HG03354 (cell line): ENCODE measurements at regions not wholly inside any gene's neighbourhood (a gene's known extent, or its start where the extent isn't known, plus 50 kb on each side); places are given as distances from the start of the nearest gene placed in this dataset.
A peak's percentile ranks its signal among the peaks of the same experiment; 100 is the strongest.

Source experiments
- ATAC-seq: cut with Tn5 transposase; IDR thresholded peaks from one replicate; pipeline ENCODE4 v1.9.1; 2021; ENCODE audit warnings: mild to moderate bottlenecking; ENCODE audit not compliant: unreplicated experiment, poor library complexity, severe bottlenecking

DNA sequence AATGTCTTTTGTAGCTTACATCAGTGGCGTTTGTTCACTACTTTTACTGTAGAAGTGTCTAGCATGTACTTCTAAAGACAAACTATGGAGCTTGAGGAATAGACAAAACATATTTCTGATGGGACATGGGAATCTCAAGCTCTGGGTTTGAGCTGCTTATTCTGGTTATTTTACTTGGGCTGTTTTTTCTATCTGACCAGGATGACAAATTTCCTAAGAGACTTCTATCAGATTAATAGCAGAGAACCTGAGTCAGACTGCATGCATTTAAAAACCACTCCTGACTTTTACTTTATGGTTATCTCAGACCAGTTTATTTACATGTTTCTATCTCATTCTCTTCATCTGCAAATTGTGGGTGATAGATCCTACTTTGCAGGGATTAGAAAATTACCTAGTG is 1282.3 kb upstream of the GJE1 start:
- ATAC-seq, result no peak

DNA sequence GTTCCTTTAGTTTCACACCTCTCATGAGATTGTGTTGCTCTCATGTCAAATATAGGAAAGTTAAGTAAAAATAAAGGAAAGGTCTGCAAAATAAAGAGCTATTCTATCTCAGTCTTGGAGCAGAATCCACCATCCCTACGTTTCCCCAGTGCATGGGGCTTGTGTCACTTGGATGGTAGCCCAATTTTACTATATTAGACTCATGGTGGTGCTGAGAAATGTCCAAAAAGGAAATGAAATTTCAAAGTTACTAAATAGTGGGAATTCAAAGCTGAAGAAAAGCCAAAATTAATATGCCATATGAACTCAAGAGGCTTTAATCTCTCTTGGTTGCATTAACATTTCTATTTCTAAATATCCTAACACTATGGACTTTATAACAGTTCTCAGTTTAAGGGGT is 1283.3 kb upstream of the GJE1 start:
- ATAC-seq, result no peak

DNA sequence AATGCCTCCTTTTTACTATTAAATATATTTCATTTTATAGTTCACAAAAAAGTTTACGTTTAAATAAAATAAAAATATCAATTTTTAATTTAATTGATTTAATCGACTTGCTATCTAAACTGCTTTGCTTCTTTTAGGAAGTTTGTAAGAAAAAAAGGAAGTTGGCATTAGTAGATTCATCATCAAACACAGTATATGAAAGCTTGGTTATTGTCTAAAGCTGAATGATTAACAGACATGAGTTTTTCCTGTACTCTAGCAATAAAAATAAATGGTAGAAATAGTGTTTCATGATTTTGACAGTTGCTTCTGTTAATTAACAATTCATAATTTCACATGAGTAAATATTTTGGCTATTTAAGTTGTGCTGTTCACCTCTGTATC is 1285.5 kb upstream of the GJE1 start:
- no peak for ATAC-seq

DNA sequence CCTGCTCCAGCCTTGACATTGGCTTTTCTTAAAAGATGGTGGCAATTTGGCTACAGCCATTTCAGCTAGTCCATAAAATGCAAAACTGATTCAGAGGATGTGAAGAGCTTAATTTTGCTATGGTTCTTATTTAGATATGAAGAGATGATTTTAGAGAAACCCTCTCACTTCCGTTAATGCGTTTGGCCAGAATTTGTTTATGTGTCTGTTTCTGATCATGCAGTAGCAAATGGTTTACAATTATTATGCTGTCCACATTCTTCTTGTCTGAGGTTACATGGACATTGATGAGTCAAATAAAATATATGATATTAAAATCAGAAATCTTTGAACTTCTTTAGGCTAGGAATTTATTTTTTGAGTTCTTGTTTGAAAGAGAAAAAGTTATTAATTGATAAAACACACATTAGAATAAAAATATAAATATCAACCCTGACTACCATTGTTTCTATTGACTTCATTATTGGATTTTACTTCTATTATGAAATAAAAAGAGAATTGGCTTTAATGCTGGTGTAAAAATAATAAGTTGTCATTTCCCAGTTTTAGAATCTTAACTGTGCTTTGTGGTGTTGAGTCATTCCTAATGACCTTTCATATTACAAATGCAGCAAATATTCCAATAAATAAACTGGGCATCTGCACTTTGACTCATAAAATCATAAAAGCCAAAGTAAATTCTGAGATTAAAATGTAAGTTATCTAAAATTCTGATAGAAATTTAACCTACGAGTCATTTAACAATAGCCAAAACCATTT is 1286.0 kb upstream of the GJE1 start:
- ATAC-seq, result no peak

DNA sequence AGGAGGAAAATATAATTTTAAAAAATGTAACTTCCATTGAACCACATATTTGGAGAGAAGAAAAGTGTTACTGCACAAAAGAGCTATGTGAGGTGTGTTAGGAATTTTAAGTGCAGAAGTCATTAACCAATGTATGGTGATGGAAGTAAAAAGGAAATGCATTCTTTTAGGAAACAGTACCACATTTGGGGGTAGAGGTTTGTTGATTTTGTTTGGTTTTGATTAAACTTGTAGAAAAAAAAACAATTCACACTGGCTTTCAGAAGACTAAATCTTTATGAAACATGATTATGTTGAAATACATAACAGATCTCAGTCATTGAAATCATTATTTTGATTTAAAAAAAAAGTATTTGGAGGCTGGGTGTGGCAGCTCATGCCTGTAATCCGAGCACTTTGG is 1287.0 kb upstream of the GJE1 start:
- no peak for ATAC-seq

DNA sequence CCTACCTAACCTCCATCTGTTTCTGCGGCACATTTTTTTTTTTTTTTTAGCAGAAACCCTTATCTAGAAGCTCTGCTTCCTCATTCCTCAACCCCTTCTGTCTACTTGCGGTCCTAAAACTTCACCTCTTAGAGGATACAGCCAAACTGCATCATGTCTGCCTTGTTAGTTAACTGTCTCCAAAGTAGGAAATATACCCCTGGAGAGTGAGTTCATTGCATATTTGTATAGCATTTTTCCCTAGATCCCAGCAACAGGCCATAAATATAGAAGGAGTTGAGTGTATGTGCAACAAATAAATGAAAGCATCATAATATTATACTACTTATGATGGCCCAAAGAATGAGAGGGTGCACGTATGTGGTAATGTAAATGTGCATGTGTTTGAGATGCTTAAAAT is 1288.6 kb upstream of the GJE1 start:
- no peak for ATAC-seq

DNA sequence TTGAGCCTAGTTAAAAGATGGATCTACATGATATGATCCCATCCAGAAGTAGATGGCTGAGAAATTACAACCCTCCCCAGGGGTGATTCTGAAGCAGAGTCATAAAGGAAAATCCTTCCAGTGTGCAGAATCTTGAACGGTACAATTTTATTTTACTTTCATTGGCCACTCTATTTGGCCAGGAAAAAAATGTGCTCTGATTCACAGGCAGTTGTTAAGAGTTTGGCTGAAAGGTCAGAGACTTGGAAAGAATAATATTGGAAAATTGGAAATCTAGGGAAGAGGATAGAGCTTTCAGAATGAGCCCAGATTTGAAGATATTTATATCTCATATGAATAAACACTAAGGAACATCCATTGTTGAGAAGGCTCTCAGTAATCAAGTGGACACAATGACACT is 1299.3 kb upstream of the GJE1 start:
- ATAC-seq, result no peak

DNA sequence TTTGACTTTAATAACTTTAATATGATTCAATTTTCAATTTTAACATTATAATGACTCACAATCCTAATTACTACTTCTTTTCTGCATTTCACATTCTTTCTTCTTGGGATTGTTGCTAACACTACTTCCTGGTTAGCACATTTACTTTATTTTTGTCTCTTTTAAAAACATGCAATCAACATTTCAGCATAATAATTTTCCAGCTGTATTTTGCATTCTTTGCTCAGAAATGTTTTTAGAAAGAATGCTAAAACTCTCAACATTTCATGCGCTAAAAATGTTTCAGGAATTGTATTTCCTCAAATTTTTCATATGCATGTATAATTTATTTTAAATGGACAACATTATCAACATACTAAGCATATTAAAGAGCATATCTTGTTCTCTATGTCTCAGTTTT is 1302.1 kb upstream of the GJE1 start:
- no peak for ATAC-seq

DNA sequence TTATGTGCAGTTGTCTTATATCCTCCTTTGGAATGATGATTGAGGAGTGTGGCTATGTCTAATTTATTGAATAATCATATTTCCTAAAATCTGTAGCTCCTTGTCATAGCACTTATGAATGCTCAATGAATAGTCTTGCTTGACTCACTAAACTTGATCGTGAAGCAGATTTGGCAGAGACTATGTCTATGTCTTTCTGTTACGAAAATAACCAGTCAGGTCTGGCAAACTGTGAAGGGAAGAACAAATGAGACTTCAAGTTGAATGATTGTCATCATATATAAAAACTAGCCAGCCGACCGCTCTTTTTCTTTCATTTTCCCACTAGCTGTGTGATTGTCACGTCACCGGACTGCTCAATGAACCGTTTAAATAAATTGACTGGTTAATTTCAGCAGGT is 1303.9 kb upstream of the GJE1 start:
- ATAC-seq, result no peak

DNA sequence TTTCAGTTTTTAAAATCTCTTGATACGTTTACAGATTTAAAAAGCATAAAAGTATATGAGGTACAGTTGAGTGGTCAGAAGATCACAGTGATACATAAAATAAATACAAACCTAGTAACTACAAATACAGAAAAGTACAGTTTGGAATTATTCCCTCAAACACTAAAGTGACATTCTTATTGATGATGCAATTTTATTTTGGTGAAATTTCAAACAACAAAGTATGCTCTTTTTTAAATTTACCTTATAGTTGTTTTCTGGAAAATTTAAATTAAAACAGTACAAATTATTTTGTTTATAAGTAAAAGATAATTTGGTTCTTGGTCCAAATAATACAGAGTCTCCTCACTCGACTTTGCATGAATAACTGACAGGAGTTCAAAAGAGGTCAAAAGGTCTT is 1305.1 kb upstream of the GJE1 start:
- no peak for ATAC-seq

DNA sequence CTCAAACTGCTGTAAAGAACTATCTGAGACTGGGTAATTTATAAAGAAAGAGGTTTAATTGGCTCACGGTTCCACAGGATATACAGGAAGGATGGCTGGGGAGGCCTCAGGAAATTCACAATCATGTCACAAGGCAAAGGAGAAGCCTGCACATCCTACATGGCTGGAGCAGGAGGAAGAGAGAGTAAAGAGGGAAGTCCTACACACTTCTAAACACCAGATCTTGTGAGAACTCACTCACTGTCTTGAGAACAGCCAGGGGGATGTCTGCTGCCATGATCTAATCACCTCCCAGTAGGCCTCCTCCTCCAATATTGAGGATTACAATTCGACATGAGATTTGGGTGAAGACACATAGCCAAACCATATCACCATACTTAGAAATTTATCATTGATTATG is 1307.0 kb upstream of the GJE1 start:
- no peak for ATAC-seq

DNA sequence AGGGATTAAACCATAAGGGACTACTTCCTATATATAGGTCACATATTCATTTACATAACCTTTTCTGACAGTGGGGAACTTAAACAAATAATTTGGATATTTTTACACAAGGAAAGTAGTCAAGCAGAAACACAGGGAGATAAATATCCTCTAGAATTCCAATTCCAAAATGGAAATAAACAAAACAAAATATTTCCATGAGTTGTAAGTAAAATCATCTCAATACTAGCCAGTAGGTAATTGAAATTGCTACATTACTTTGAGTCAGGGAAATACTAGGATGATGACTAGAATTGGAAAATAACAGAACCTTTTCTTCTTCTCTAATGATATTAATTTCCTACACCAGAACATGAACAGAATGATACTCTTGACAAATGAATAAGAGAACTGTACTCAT is 1308.1 kb upstream of the GJE1 start:
- no peak for ATAC-seq

DNA sequence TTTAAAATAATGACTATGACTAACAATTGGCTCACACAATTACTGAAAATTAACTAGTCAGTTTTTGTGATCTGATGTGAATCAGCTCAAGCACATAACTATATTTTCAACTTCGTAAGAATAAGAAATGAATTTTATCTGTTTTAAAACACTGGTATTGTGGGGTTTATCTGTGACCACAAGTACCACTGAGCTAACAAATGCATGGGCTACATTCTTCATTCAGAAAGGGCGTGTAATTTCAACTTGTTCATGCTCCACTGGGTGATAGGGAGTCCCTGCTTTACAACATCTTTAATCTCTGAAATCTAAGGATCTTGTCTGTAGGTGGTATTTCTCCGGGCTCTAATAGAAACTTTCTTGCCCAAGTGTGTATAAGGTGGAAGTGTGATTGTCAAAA is 1311.5 kb upstream of the GJE1 start:
- no peak for ATAC-seq

DNA sequence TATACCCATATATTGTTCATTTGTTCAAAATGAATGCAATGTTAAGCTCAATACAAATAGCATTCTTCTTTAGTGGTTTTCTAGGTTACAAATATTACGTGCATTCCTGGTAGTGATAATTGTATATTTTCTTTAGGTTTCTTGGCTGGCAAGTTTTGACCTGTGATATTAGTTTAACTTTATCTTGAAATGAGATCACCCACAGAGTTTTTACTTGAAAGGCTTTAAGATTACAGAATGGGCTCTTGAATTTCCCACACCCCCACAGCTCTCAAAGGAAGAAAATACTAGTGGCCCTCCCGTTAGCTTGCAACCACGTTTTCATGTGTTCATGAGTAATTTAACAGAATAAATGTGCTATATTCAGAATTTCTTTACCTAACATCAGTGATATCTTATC is 1315.5 kb upstream of the GJE1 start:
- ATAC-seq, result no peak

DNA sequence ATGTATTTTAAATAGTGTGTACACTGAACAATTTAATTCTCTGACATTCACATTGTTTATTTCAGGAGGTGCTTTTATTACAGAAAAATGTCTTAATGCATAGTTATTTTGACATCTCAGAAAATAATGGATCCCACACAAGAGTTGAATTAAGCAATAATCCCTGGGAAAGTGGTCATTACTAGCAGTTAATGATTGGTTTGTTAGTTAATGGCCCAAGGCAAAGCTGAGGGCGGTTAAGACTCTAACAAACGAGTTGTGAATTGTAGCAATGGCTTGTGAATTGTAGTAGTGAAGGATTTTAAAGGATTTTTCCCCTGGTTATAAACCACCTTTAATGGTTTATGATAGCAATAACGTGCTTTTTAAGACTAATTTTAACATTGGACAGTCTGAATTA is 1316.0 kb upstream of the GJE1 start:
- ATAC-seq, result no peak

DNA sequence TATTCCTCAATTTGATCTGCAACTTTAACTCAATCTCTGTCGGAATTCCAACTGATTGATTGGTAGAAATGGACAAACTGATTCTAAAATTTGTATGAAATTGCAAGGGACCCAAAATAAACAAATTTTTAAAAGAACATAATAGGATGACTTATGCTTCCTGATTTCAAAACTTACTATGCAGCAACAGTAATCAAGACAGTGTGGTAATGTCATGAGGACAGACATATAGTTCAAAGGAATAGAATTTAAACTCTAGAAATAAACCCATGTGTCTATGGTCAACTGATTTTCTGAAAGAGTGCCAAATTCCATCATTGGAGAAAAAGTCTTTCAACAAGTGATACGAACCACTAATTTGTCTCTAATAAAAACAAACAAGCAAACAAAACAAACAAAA is 1320.1 kb upstream of the GJE1 start:
- no peak for ATAC-seq

DNA sequence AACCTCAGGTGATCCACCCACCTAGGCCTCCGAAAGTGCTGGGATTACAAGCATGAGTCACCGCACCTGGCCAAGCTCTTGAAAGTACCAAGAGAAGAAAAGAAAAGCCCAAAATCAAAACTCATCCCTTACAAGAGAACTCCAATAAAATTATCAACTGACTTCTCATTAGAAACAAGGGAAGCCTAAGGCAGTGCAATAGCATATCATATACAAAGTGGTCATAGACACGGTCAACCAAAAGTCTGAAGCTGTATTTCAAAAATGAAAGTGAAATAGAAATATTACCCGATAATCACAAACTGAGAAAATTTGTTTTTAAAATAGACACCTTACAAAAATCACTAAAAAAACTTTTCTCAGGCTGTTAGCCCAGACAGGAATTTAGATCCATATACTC is 1321.1 kb upstream of the GJE1 start:
- ATAC-seq, result no peak

DNA sequence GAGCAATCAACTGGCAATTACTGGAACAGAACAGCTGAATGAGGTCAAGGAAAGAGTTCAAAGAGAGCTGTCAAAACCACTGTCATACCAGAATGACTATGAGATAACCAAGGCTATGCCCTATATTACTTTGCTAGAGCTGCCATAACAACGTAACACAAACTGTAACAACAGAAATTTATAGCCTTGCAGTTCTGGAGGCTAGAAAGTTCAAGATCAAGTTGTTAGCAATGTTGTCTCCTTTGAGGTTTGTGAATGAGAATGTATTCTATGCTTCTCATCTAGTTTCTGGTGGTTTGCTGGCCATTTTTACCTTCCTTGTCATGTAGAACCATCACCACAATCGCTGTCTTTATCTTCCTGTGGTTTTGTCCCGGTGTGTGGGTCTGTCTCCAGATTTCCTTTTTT is 1323.0 kb upstream of the GJE1 start:
- ATAC-seq, result peak; percentile 76

DNA sequence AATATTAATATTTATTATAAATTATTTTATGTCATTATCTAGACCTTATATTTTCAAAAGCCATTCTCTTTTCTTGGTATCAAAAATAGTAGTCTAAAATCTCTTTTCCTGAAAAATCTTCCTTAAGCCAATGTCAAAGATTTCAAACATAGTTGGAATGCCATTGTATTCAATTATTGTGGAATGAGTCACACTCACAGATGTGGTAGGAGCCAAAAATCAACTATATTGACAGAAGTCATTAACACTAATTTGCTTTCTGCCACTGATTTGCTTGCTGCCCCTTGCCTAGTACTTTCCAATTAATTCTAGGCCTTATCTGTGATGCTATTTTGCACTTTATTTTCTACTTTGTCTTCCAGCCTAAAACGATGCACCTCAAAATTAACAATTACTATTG is 1326.3 kb upstream of the GJE1 start:
- no peak for ATAC-seq

DNA sequence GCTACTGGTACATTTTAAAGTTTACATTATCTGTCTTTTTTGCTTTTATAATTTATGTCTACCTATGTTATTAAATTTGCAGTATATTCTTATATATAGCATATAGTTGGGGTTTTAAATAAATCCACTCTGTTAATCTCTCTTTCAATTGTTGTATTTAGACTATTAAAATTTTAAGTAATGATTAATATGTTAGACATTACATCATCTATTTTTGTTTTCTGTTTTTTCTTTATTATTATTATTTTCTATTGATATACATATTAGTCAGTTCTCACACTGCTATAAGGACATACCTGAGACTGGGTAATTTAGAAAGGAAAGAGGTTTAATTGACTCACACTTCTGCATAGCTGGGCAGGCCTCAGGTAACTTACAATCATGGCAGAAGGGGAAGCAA is 1338.2 kb upstream of the GJE1 start:
- ATAC-seq, result no peak

DNA sequence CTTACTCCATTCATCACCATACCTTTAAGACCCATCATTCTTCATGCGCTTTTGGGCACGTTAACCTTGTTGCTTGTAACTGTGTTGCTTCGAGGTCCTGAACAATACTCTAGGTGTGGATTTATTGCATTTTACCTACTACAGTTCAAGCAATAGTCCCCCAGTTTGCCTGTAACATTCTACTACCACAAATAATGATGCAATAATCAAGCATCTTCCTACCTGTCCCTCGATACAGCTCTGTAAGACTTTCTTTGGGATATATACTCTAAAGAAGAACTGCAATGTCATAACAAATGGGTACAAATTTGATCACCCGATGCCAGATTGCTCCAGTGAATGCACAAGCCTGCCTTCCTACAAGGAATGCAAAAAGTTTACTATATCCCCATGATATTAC is 1342.6 kb upstream of the GJE1 start:
- no peak for ATAC-seq

DNA sequence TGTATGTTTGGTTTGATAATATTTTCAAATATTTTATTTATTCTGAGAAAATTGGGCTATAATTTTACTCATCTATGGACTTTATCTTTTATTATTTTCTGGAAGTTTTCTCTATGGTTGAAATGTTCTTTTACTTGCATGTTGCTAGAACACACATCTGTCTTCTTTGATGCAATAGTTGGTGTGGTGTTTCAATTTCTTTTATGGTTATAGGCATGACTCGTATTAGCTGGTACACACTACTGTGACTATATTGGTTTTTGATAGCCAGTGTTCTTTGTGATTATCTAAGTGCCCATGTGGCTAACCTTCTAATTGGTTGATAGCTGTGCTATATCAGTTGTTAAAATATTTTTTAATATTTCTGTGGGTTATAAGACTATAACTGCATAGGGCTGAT is 1343.3 kb upstream of the GJE1 start:
- no peak for ATAC-seq
